ENCODE measurements at regions not wholly inside any gene's neighbourhood (a gene's known extent, or its start where the extent isn't known, plus 50 kb on each side); places are given as distances from the start of the nearest gene placed in this dataset.
A peak's percentile ranks its signal among the peaks of the same experiment; 100 is the strongest.
"Not testable (repeated sequence)": the region's sequence is repeated elsewhere in the genome, so short reads cannot be mapped to it uniquely, and the experiment has no call there.

DNA sequence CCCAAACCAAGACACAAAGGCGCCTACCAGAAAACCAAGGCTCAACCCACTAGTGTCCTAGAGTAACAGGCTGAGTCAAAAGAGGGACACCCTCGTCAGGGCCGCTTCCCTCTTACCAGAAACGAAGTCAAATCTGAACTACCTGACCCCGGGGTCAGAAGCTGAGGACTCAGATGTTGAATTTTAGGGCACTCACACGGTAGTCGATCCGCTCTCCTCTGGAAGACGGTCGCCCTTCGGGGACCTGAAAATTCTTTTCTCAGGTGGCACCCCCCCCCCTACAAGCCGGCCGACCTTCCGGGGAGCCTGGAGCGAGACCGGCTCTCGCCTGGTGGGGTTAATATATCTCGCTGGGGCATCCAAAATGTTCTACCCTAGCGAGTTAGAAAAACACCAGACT, 121.1 kb upstream of the KCNJ3 start:
- TF ChIP-seq CTCF (IDR thresholded peaks at IDR 0.05; ENCODE audit: insufficient read depth, missing control alignments), result no peak
- DNase-seq (ENCODE audit: insufficient read length, low spot score) (no peak), FAIRE-seq (no peak)

GRCh38 chr2:154580767-154581166, 117.7 kb upstream of the KCNJ3 start:
- FAIRE-seq, result no peak
- no peak for TF ChIP-seq CTCF (IDR thresholded peaks at IDR 0.05; ENCODE audit: insufficient read depth, missing control alignments)
- DNase-seq (ENCODE audit: insufficient read length, low spot score), result no peak

DNA sequence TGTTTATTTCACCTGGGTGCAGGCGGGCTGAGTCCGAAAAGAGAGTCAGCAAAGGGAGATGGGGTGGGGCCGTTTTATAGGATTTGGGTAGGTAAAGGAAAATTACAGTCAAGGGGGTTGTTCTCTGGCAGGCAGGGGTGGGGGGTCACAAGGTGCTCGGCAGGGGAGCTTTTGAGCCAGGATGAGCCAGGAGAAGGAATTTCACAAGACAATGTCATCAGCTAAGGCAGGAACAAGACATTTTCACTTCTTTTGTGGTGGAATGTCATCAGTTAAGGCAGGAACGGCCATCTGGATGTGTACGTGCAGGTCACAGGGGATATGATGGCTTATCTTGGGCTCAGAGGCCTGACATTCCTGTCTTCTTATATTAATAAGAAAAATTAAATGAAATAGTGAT, 115.8 kb upstream of the KCNJ3 start:
- DNase-seq (ENCODE audit: insufficient read length, low spot score); FAIRE-seq: not testable (repeated sequence)

DNA sequence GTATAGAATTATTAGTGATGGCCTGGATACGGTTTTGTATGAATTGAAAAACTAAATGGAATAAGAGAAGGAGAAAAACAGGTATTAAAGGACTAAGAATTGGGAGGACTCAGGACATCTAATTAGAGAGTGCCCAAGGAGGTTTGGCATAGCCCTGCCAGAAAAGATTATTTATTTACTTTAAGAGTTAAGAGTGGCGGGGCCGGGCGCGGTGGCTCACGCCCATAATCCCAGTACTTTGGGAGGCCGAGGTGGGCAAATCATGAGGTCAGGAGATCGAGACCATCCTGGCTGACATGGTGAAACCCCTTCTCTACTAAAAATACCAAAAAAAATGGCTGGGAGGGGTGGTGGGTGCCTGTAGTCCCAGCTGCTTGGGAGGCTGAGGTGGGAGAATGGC, 115.2 kb upstream of the KCNJ3 start:
- FAIRE-seq; DNase-seq (ENCODE audit: insufficient read length, low spot score): not testable (repeated sequence)

GRCh38 chr2:154587739-154588138, 110.8 kb upstream of the KCNJ3 start:
- FAIRE-seq (no peak), DNase-seq (ENCODE audit: insufficient read length, low spot score) (no peak)
- TF ChIP-seq CTCF (IDR thresholded peaks at IDR 0.05; ENCODE audit: insufficient read depth, missing control alignments), result no peak

DNA sequence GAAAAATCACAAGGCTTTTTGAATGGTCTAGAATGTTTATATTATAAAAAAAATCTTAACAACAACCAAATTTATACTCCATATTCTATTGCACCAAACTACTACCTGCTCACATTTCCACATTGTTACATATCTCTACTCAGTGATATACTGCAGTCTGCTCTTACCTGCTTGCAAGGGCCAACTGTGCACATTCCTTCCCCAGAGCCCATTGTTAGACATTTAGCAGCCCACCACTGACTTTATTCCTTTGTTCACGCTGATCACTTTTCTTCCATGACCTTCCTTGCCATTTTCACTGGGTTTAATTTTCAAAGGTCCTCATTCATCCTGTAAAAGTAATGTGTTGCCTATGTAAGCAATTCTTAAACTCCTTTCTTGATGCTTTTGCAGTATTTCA, 109.7 kb upstream of the KCNJ3 start:
- no peak for DNase-seq (ENCODE audit: insufficient read length, low spot score)
- TF ChIP-seq CTCF (IDR thresholded peaks at IDR 0.05; ENCODE audit: insufficient read depth, missing control alignments), result no peak
- FAIRE-seq, result no peak

- DNase-seq (ENCODE audit: insufficient read length, low spot score), result no peak
- FAIRE-seq, result no peak
These were observed 109.0 kb upstream of the KCNJ3 start for GRCh38 chr2:154589514-154589913.

DNA sequence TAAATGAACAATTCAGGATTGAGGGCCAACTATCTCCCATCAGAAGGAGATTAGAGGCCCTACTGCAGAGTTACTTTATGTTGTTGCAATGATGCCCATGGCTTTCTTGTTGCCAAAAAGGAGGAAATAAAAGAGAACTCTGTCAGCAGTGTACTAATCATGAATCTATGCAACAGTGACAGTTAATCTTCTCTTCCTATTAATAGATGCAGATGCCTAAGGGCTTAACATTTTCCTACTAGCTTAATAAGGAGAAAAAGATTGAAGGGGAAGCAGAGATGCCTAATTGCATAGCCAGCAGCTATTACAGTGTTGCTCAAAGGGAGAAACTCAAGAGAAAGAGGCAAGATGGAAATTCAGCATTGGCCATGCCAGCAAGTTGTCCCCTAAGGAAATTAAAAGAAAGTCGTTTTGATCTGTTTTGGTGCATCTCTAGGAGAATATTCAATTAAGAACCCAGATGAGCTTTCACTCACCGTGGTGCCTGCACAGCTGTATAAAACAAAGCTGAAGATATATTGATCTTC, 107.1 kb upstream of the KCNJ3 start:
- DNase-seq (ENCODE audit: insufficient read length, low spot score) (no peak), FAIRE-seq (peak; percentile 85)
- no peak for TF ChIP-seq CTCF (IDR thresholded peaks at IDR 0.05; ENCODE audit: insufficient read depth, missing control alignments)

More at GRCh38 chr2:154589514-154589913, 109.0 kb upstream of the KCNJ3 start:
- no peak for TF ChIP-seq CTCF (IDR thresholded peaks at IDR 0.05; ENCODE audit: insufficient read depth, missing control alignments)
